T-helper 1 cell treated with Interleukin-12 subunit alpha and Interleukin-12 subunit beta and Interleukin-4 antibody, amounts not matched to agents 30 μg/mL and 1 μg/mL, for 36 hours (primary cell): ENCODE measurements at regions not wholly inside any gene's neighbourhood (a gene's known extent, or its start where the extent isn't known, plus 50 kb on each side); places are given as distances from the start of the nearest gene placed in this dataset.
"Not testable (repeated sequence)": the region's sequence is repeated elsewhere in the genome, so short reads cannot be mapped to it uniquely, and the experiment has no call there.

Experiments
- H3K27ac Mint-ChIP-seq: one replicate; pipeline ENCODE4 v1.8.0; 2021; ENCODE audit warnings: mild to moderate bottlenecking, mixed read lengths
- H3K27me3 Mint-ChIP-seq: one replicate; pipeline ENCODE4 v1.8.0; 2021; ENCODE audit warnings: low read depth, mixed read lengths
- H3K36me3 Mint-ChIP-seq: one replicate; pipeline ENCODE4 v1.8.0; 2021; ENCODE audit warnings: low read depth, mixed read lengths
- H3K4me1 Mint-ChIP-seq: one replicate; pipeline ENCODE4 v1.8.0; 2021; ENCODE audit warnings: low read depth, mixed read lengths
- H3K4me3 Mint-ChIP-seq: one replicate; pipeline ENCODE4 v1.8.0; 2021; ENCODE audit warnings: mild to moderate bottlenecking, moderate library complexity, mixed read lengths
- H3K9me3 Mint-ChIP-seq: one replicate; pipeline ENCODE4 v1.8.0; 2021; ENCODE audit warnings: mixed read lengths

DNA sequence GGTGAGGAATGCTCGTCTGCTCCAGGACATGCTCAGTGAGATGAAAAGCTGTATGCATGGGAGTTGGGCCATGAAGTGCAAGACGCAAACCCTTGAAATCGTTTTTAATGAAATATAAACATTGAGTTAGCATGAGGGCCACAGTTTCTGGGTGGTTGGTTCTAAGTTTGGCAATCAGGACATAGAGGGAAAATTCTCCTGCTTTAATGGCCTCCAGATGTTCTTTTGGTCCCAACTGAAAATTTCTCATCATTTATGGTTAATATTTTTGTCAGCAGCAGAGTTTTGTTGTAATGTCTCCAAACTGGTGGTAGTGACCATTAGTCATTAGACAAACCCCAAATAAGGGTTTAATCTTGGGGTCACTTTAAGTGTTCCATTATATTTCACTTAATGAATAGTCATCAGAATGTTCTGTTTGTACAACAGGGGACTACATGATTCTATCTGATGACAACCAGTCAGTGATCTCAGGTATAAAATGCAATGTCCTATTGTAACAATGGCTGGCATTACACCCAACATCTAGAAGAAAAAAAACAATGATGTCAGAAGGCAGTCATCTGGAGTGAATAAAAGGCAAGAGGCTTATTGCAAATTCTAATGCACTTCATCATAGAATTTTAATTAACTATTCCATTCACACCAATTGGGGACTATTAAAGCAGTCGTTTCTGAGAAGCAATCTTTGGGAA is 197.4 kb downstream of the JCAD start:
- Mint-ChIP-seq H3K9me3 (no peaks in the 10 kb centered on the region), H3K27ac (no peak overlapping the region), H3K4me3 (no peak overlapping the region), H3K27me3 (peaks cover 24% of the 10 kb centered on the region), H3K4me1 (peaks cover 4% of the 10 kb centered on the region), H3K36me3 (no peaks in the 10 kb centered on the region)

DNA sequence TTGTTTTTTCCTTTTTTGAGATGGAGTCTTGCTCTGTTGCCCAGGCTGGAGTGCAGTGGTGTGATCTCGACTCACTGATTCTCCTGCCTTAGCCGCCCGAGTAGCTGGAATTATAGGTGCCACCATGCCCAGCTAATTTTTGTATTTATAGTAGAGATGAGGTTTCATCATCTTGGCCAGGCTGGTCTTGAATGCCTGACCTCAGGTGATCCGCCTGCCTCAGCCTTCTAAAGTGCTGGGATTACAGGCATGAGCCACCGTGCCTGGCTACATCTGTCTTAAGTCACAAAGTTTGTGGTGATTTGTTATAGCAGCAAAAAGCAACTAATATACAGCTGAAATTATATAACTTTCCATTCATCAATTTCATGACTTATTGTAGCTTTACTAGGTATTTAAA is 198.2 kb downstream of the JCAD start:
- not testable (repeated sequence) for H3K4me3 Mint-ChIP-seq, H3K9me3 Mint-ChIP-seq, H3K4me1 Mint-ChIP-seq, H3K36me3 Mint-ChIP-seq, H3K27ac Mint-ChIP-seq
- H3K27me3 Mint-ChIP-seq, result peaks cover 24% of the 10 kb centered on the region

DNA sequence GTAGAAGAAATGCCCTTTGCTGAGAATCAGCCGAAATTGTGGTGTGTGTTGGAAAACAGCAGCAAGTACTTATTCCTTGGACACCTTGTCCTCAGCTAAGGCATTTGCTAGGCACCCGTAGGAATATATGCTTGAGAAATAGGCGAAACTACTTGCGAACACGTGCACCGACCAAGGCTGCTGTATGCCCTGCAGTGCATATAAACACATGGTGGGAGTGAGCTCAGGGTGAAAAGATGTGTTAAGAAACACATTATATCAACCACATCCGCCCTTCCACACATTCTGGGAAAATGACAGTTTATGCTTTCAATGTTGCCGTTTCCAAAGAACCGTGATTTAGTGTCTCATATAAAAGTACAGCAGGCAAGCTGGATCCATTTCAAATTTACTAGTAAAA is 199.2 kb downstream of the JCAD start:
- H3K9me3 Mint-ChIP-seq, result no peaks in the 10 kb centered on the region
- no peak overlapping the region for H3K27ac Mint-ChIP-seq
- no peak overlapping the region for H3K4me3 Mint-ChIP-seq
- H3K4me1 Mint-ChIP-seq, result peaks cover 4% of the 10 kb centered on the region
- peaks cover 24% of the 10 kb centered on the region for H3K27me3 Mint-ChIP-seq
- no peaks in the 10 kb centered on the region for H3K36me3 Mint-ChIP-seq

DNA sequence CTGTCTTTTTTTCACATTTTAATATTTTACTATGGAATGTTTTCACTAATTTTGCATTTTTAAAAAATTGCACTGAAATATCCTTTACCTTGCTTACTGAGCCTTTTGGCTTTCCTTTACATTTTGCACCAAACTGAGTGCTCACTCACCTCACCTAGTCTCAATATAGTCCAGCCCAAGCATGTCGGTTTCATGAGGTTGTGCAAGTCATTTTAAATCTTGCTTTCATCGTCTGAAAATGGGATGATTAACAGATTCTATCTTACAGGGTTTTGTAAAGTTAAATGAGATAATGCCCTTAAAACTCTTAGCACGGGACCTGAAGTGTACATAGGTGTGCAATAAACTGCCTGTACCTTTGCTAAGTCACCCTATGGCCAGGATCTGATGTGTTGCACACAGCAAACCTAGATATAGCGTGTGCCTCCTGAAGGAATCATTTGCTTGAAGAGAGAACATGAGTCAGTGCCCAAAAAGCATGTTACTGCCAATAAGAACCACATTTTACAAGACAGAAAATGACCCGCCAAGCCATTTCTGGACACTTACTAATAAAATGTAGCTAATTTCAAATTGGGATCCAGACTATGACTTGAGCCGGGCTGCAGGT is 199.8 kb downstream of the JCAD start:
- H3K27ac Mint-ChIP-seq, result no peak overlapping the region
- no peaks in the 10 kb centered on the region for H3K9me3 Mint-ChIP-seq
- no peak overlapping the region for H3K4me3 Mint-ChIP-seq
- H3K4me1 Mint-ChIP-seq, result peaks cover 4% of the 10 kb centered on the region
- H3K27me3 Mint-ChIP-seq, result peaks cover 27% of the 10 kb centered on the region
- no peaks in the 10 kb centered on the region for H3K36me3 Mint-ChIP-seq

DNA sequence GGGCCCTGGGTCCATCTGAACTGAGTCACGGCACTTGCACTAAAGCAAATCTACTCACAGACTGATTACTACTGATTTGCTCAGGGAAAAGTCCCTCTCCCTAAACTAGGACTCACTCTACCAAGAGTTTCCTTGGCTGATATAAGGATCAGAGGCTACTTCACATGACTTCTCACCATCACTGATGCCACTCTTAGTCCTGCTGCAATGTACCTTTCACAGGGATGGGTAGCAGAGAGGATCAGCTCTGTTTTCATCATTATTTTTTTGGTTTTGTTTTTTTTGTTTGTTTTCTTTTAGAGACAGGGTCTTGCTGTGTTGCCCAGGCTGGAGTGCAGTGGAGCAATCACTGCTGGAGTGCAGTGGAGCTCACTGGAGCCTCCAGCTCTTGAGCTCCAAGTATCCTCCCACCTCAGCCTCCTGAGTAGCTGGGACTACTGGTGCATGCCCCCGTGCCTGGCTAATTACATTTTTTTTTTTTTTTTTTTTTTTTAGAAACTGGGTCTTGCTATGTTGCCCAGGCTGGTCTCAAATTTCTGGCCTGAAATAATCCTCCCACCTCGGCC is 200.6 kb downstream of the JCAD start:
- no peaks in the 10 kb centered on the region for H3K36me3 Mint-ChIP-seq

DNA sequence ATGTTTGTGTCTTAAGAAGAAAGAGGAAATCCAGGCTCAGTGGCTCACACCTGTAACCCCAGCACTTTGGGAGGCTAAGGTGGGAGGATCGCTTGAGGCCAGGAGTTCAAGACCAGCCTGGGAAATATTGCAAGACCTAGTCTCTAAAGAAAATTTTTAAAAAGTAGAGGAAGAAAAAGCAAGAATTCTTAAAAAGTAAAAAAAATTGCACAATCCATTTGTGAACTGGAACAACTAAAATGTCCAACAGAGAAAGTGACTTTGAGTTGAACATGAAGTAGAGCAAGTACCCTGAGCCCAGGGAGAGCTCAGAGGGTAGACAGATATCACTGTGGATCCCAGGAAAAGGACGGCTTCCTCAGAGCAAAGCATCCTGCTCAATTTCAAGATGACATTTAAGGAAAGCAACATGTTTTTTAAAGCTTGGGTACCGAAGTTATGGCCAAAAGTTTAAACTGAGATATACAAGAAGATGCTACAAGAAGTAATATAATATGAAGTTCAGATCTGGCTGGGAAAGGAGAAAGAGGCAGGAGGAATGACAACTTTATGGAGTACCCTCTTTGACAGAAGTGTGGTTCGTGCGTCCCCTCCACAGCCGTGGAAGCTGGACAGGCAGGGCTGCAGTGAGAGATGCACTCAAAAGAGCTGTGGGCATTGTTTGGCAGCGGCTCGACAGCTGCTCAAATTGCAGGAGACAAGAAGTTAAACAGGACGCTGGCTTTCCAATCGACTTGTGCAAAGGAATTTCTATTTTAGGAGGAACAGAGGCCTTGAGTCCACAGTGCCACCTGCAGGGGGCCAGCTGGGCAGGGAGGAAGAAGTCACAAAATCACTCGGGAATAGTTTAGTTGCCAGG is 201.3 kb downstream of the JCAD start:
- Mint-ChIP-seq H3K9me3 (no peaks in the 10 kb centered on the region), H3K4me3 (no peak overlapping the region), H3K27me3 (peaks cover 32% of the 10 kb centered on the region), H3K4me1 (peaks cover 4% of the 10 kb centered on the region), H3K27ac (no peak overlapping the region), H3K36me3 (no peaks in the 10 kb centered on the region)

More for the DNA sequence above, 200.6 kb downstream of the JCAD start:
- peaks cover 29% of the 10 kb centered on the region for H3K27me3 Mint-ChIP-seq
- H3K9me3 Mint-ChIP-seq, result no peaks in the 10 kb centered on the region
- H3K4me1 Mint-ChIP-seq, result peaks cover 4% of the 10 kb centered on the region
- H3K27ac Mint-ChIP-seq, result no peak overlapping the region
- H3K4me3 Mint-ChIP-seq, result no peak overlapping the region

DNA sequence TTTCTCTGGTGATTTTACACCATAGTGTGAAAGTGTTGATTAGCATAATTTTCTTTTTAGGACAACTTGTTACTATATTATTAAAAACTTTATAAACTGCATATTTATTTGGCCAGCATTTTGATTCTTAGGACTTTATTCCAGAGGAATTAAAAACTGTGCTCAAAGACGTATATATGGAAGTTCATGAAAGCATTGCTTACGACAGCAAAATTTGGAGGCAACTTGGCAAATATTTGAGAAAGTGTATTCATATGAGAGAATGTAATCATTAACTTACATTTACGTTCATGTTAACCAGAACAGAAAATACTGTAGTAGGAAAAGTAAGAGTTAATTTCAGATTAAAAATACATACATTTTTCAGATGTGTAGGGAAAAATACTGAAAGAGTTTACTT is 203.1 kb downstream of the JCAD start:
- H3K36me3 Mint-ChIP-seq, result no peaks in the 10 kb centered on the region
- H3K27me3 Mint-ChIP-seq, result peaks cover 35% of the 10 kb centered on the region
- H3K9me3 Mint-ChIP-seq, result no peaks in the 10 kb centered on the region
- no peak overlapping the region for H3K27ac Mint-ChIP-seq
- H3K4me3 Mint-ChIP-seq, result no peak overlapping the region
- peaks cover 4% of the 10 kb centered on the region for H3K4me1 Mint-ChIP-seq

DNA sequence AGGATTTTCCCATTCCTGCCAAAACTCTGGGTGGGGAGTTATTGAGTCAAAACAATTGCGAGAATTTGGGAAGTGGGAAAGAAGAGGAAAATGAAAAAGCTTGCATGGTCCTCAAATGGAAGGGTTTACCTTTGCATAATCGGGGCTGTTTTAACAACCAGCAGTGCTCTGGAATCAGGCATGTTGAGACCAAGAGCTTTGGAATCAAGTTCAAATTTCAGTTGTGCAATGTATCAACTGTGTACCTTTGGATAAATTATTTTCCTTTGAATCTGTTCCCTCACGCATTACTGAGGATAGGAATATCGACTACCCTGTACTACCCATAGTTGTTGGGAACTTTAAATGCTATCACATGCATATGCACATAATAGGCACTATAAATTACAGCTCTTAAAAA is 205.5 kb downstream of the JCAD start:
- H3K27ac Mint-ChIP-seq, result no peak overlapping the region
- H3K36me3 Mint-ChIP-seq, result no peaks in the 10 kb centered on the region
- peaks cover 28% of the 10 kb centered on the region for H3K27me3 Mint-ChIP-seq
- H3K9me3 Mint-ChIP-seq, result no peaks in the 10 kb centered on the region
- H3K4me3 Mint-ChIP-seq, result no peak overlapping the region
- peaks cover 12% of the 10 kb centered on the region for H3K4me1 Mint-ChIP-seq

DNA sequence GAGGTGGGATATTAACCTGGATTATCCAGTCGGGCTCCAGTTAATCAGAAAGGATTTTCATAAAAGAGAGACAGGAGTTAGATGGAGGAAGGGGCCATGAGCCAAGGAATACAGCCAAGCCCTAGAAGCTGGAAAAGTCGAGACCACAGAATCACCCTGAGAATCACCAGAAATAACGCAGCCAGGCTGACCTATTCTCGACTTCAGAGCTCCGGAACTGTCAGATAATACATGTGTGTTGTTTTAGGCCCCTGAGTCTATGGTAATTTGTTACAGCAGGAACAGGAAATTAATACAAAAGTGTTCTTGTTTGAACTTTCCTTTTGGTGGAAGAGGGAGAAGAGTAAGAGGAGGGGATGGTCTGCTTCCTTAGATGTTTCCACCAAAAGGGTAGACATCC is 208.1 kb downstream of the JCAD start:
- Mint-ChIP-seq H3K4me3 (no peak overlapping the region), H3K27me3 (peaks cover 24% of the 10 kb centered on the region), H3K9me3 (no peaks in the 10 kb centered on the region), H3K27ac (no peak overlapping the region), H3K36me3 (no peaks in the 10 kb centered on the region), H3K4me1 (peaks cover 8% of the 10 kb centered on the region)

DNA sequence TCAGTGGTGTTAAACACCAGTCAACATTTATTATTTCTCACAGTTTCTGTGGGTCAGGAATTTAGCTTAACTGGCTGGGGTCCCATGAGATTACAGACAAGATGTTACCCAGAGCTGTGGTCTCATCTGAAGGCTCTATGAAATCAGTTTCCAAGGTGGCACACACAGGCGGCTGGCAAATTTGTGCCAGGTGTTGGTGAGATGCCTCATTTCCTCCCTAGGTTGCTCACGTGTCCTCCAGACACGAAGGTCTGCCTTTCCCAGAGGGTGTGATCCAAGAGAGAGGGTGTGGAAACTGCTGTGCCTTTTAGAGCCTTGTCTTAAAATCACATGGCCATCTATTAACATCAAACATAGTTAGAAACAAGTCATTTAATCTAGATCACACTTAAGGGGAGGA is 209.0 kb downstream of the JCAD start:
- H3K4me1 Mint-ChIP-seq, result peaks cover 8% of the 10 kb centered on the region
- no peak overlapping the region for H3K4me3 Mint-ChIP-seq
- H3K27ac Mint-ChIP-seq, result no peak overlapping the region
- no peaks in the 10 kb centered on the region for H3K36me3 Mint-ChIP-seq
- H3K27me3 Mint-ChIP-seq, result peaks cover 26% of the 10 kb centered on the region
- H3K9me3 Mint-ChIP-seq, result peaks cover 2% of the 10 kb centered on the region

DNA sequence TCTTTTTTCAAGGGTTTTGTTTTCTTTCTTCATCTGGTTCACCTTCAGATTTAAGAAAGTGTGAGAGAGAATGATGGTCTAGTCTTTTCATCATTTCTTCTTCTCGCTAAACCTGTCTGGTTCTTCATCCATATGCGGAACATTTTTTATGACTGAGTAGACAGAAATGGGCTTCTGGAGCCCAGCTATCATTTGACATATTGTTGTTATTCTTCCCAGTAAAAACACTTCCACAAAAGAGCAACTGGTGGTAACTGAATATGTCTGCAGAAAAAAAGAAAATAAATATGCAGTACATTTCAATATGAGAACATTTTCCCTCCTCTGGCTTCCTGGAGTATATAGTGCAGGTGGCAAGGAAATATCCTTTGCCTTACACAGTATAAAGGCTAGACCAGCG is 209.5 kb downstream of the JCAD start:
- peaks cover 31% of the 10 kb centered on the region for H3K27me3 Mint-ChIP-seq
- no peak overlapping the region for H3K4me3 Mint-ChIP-seq
- peaks cover 7% of the 10 kb centered on the region for H3K9me3 Mint-ChIP-seq
- H3K4me1 Mint-ChIP-seq, result peaks cover 8% of the 10 kb centered on the region
- no peak overlapping the region for H3K27ac Mint-ChIP-seq
- H3K36me3 Mint-ChIP-seq, result no peaks in the 10 kb centered on the region

DNA sequence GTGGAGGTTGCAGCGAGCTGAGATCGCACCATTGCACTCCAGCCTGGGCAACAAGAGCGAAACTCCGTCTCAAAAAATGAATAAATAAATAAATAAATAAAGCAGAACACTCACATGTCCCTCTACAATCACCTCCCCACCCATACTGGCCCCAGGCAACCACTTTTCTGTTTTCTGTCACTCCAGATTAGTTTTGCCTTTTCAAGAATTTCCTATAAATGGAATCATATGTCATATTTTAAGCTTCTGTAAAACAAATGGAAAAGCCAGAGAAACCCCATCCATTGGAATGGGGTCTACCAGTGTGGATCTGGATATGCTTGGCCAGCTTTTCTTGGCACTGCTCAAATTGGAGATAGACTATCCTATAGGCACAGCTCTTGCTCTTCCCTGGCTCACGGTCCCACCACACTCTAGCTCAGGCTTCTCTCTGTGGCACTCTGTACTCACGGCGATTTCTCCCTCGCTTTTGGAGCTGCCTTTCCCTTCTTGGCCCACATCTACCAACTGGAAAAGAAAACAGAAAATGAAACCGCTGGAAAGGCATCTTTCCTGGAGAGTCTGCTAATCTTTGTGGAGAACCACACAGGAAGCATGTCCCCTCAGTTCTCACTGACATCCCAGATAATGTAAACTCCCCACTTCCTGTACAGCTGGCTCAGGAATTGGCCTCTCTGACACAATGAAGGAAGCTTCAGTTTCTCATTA is 210.1 kb downstream of the JCAD start:
- H3K9me3 Mint-ChIP-seq, result peaks cover 7% of the 10 kb centered on the region
- no peak overlapping the region for H3K4me3 Mint-ChIP-seq
- H3K4me1 Mint-ChIP-seq, result peaks cover 8% of the 10 kb centered on the region
- peaks cover 28% of the 10 kb centered on the region for H3K27me3 Mint-ChIP-seq
- no peaks in the 10 kb centered on the region for H3K36me3 Mint-ChIP-seq
- no peak overlapping the region for H3K27ac Mint-ChIP-seq

DNA sequence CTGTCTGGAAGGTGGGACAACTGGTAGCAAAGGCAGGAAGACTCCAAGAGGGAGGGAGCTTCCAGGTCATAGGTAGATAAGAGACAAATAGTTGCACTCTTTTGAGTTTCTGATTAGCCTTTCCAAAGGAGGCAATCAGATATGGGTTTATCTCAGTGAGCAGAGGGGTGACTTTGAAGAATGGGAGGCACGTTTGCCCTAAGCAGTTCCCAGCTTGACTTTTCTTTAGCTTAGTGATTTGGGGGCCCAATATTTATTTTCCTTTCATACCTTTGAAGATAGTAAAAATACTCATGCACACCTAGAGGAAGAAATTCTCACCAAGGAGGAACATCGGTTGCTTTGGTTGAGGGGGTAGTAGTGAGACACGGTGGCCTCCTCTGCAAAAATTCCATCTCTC is 212.1 kb upstream of the SVIL start:
- Mint-ChIP-seq H3K4me1 (peaks cover 8% of the 10 kb centered on the region), H3K27ac (no peak overlapping the region), H3K9me3 (peaks cover 7% of the 10 kb centered on the region), H3K27me3 (peaks cover 22% of the 10 kb centered on the region), H3K36me3 (no peaks in the 10 kb centered on the region), H3K4me3 (no peak overlapping the region)

DNA sequence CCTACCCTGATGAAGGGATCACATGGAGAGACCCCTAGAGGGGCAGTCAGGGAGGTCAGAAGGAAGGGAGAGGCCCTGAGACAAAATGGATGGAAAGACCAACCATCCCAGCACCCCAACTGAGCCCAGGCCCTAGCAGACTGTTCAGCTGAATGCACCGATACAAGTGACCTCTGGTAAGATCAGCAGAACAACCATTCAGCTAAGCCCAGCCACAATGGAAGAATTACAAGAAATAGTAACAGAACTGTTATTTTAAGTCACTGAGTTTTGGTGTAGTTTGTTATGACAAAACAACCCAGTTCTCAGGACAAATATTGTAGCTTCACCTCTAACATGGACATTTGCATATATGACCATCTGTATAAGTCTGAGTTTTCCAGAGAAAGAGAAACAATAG is 210.4 kb upstream of the SVIL start:
- no peaks in the 10 kb centered on the region for H3K36me3 Mint-ChIP-seq
- H3K27me3 Mint-ChIP-seq, result peaks cover 22% of the 10 kb centered on the region
- peaks cover 8% of the 10 kb centered on the region for H3K4me1 Mint-ChIP-seq
- H3K4me3 Mint-ChIP-seq, result no peak overlapping the region
- no peak overlapping the region for H3K27ac Mint-ChIP-seq
- peaks cover 7% of the 10 kb centered on the region for H3K9me3 Mint-ChIP-seq
